ENCODE measurements at regions not wholly inside any gene's neighbourhood (a gene's known extent, or its start where the extent isn't known, plus 50 kb on each side); places are given as distances from the start of the nearest gene placed in this dataset.

DNA sequence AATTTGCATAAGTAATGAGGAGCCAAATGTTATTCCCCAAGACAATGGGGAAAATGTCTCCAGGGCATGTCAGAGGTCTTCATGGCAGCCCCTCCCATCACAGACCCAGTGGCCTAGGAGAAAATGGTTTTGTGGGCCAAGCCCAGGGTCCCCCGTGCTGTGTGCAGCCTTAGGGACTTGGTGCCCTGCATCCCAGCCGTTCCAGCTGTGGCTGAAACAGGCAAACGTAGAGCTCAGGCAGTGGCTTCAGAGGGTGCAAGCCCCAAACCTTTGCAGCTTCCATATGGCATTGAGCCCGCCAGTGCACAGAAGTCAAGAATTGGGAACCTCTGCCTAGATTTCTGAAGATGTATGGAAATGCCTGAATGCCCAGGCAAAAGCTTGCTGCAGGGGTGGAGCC, 79.9 kb downstream of the FAM181B start:
- Histone ChIP-seq H3K79me2 (ENCODE audit: control insufficient read depth, insufficient read depth, low read length) (no peaks in the 10 kb centered on the region), H3K27me3 (ENCODE audit: control insufficient read depth in 2 of 2, insufficient read depth in 2 of 2, low read length in 2 of 2) (no peaks in the 10 kb centered on the region), H3K4me3 (replicated peaks in 1 of 3; ENCODE audit: insufficient read depth in 1 of 3, low read depth in 1 of 3, low read length in 3 of 3) (no peak overlapping the region), H2AFZ (ENCODE audit: low read depth, low read length) (no peak overlapping the region), H3K27ac (ENCODE audit: insufficient read depth, low read depth, low read length) (no peak overlapping the region), H3K9me1 (replicated peaks; ENCODE audit: control insufficient read depth, extremely low read depth, insufficient read depth, low read length) (no peaks in the 10 kb centered on the region), H4K20me1 (replicated peaks; ENCODE audit: control insufficient read depth, extremely low read depth, insufficient read depth, low read length) (no peaks in the 10 kb centered on the region), H3K9ac (replicated peaks; ENCODE audit: extremely low read depth, insufficient read depth, low read length) (no peak overlapping the region), H3K4me1 (ENCODE audit: control insufficient read depth, extremely low read depth, insufficient read depth, low read length) (no peaks in the 10 kb centered on the region), H3K9me3 (replicated peaks; ENCODE audit: control insufficient read depth, insufficient read depth, low read length) (no peaks in the 10 kb centered on the region), H3K36me3 (ENCODE audit: control insufficient read depth in 2 of 2, extremely low read depth in 1 of 2, insufficient read depth in 2 of 2, low read length in 2 of 2) (no peaks in the 10 kb centered on the region), H3K4me2 (ENCODE audit: insufficient read depth, low read length) (no peak overlapping the region)
- DNase-seq (ENCODE audit: low read depth, low spot score): no peak
- no TSS peak for BruUV-seq (replicated peaks)
- intact Hi-C loops (cut with micrococcal nuclease) (no loop called here), dilution Hi-C loops (cut with MboI; ENCODE audit: extremely low pct_ligation_motif_present, low sequenced_read_pairs) (no loop called here)
- ChIA-PET CTCF (no interaction called here), POLR2A (no interaction called here)
- no peak for FAIRE-seq
- TF ChIP-seq, protein P1, sequence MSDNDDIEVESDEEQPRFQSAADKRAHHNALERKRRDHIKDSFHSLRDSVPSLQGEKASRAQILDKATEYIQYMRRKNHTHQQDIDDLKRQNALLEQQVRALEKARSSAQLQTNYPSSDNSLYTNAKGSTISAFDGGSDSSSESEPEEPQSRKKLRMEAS (IDR thresholded peaks at IDR 0.05; ENCODE audit: insufficient read depth, insufficient read length): no peak
- TF ChIP-seq FOS (IDR thresholded peaks at IDR 0.05; ENCODE audit: borderline replicate concordance, insufficient read depth, low read length) (no peak), EZH2 (IDR thresholded peaks at IDR 0.05; ENCODE audit: borderline replicate concordance, low read depth, low read length, severe bottlenecking) (no peak), GATA2 (IDR thresholded peaks at IDR 0.05; ENCODE audit: insufficient read depth, insufficient read length, low read depth, low read length) (no peak)

DNA sequence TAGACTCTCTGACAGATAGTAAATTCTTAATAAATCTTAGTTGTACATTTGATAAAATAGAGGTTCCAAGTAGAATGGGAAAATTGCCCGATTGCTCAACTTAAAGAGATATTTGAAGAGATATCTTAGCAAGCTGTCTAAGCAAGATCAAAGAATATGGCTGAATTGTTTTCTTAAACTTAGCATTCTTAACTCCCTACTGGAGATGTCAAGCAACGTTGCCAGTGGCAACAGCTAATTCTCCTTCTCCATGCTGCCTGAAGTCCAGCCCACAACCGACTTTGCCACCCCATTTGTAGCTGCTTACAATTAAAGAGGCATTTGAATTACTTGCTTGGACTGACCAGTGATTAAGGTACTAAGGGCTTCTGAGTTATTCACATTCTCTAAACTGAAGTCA, 94.4 kb downstream of the FAM181B start:
- H3K36me3 ChIP-seq (ENCODE audit: control insufficient read depth in 2 of 2, extremely low read depth in 1 of 2, insufficient read depth in 2 of 2, low read length in 2 of 2): no peaks in the 10 kb centered on the region
- no peaks in the 10 kb centered on the region for H3K4me1 ChIP-seq (ENCODE audit: control insufficient read depth, extremely low read depth, insufficient read depth, low read length)
- no peak overlapping the region for H3K9ac ChIP-seq (replicated peaks; ENCODE audit: extremely low read depth, insufficient read depth, low read length)
- no peak for FAIRE-seq
- H3K79me2 ChIP-seq (ENCODE audit: control insufficient read depth, insufficient read depth, low read length): no peaks in the 10 kb centered on the region
- no peak for TF ChIP-seq EZH2 (IDR thresholded peaks at IDR 0.05; ENCODE audit: borderline replicate concordance, low read depth, low read length, severe bottlenecking)
- no peak for TF ChIP-seq POLR2AphosphoS5 (IDR thresholded peaks at IDR 0.05; ENCODE audit: insufficient read depth, low read depth, low read length)
- no peak for TF ChIP-seq FOS (IDR thresholded peaks at IDR 0.05; ENCODE audit: borderline replicate concordance, insufficient read depth, low read length)
- TF ChIP-seq, protein P1 (IDR thresholded peaks at IDR 0.05; ENCODE audit: insufficient read depth, insufficient read length): no peak
- TF ChIP-seq JUN (IDR thresholded peaks at IDR 0.05; ENCODE audit: borderline replicate concordance, insufficient read depth, insufficient read length, low read depth): no peak
- TF ChIP-seq, protein P2, sequence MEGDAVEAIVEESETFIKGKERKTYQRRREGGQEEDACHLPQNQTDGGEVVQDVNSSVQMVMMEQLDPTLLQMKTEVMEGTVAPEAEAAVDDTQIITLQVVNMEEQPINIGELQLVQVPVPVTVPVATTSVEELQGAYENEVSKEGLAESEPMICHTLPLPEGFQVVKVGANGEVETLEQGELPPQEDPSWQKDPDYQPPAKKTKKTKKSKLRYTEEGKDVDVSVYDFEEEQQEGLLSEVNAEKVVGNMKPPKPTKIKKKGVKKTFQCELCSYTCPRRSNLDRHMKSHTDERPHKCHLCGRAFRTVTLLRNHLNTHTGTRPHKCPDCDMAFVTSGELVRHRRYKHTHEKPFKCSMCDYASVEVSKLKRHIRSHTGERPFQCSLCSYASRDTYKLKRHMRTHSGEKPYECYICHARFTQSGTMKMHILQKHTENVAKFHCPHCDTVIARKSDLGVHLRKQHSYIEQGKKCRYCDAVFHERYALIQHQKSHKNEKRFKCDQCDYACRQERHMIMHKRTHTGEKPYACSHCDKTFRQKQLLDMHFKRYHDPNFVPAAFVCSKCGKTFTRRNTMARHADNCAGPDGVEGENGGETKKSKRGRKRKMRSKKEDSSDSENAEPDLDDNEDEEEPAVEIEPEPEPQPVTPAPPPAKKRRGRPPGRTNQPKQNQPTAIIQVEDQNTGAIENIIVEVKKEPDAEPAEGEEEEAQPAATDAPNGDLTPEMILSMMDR (IDR thresholded peaks at IDR 0.05; ENCODE audit: extremely low read depth in 1 of 2, insufficient read depth in 1 of 2, low read depth in 1 of 2, low read length in 2 of 2): no peak
- TF ChIP-seq POLR2A (IDR thresholded peaks at IDR 0.05; ENCODE audit: low read depth, low read length): no peak
- TF ChIP-seq MYC (IDR thresholded peaks at IDR 0.05; ENCODE audit: low read depth, low read length): no peak
- TF ChIP-seq GATA2 (IDR thresholded peaks at IDR 0.05; ENCODE audit: insufficient read depth, insufficient read length, low read depth, low read length): no peak
- no peak overlapping the region for H3K27ac ChIP-seq (ENCODE audit: insufficient read depth, low read depth, low read length)
- no peaks in the 10 kb centered on the region for H3K9me1 ChIP-seq (replicated peaks; ENCODE audit: control insufficient read depth, extremely low read depth, insufficient read depth, low read length)
- H3K4me3 ChIP-seq (replicated peaks in 1 of 3; ENCODE audit: insufficient read depth in 1 of 3, low read depth in 1 of 3, low read length in 3 of 3): no peak overlapping the region
- H3K4me2 ChIP-seq (ENCODE audit: insufficient read depth, low read length): no peak overlapping the region
- dilution Hi-C loops (cut with MboI; ENCODE audit: extremely low pct_ligation_motif_present, low sequenced_read_pairs) (no loop called here), intact Hi-C loops (cut with micrococcal nuclease) (no loop called here)
- ChIA-PET POLR2A (no interaction called here), CTCF (no interaction called here)
- H2AFZ ChIP-seq (ENCODE audit: low read depth, low read length): no peak overlapping the region
- H3K9me3 ChIP-seq (replicated peaks; ENCODE audit: control insufficient read depth, insufficient read depth, low read length): no peaks in the 10 kb centered on the region
- no peaks in the 10 kb centered on the region for H3K27me3 ChIP-seq (ENCODE audit: control insufficient read depth in 2 of 2, insufficient read depth in 2 of 2, low read length in 2 of 2)
- no peak for DNase-seq (ENCODE audit: low read depth, low spot score)
- H4K20me1 ChIP-seq (replicated peaks; ENCODE audit: control insufficient read depth, extremely low read depth, insufficient read depth, low read length): no peaks in the 10 kb centered on the region
- BruUV-seq (replicated peaks): no TSS peak
